IMR-90 (cell line): ENCODE measurements at regions not wholly inside any gene's neighbourhood (a gene's known extent, or its start where the extent isn't known, plus 50 kb on each side); places are given as distances from the start of the nearest gene placed in this dataset.

Source experiments
- ATAC-seq: fragments of 200-7000 bp; cut with Tn5 transposase; 2 replicates; pipeline ENCODE4 v1.9.1; 2020; ENCODE audit warnings: low read depth, mild to moderate bottlenecking, moderate library complexity
- BruUV-seq: library from RNA; stranded (reverse); fragments of 400-500 nt; replicated peaks from 2 replicates; lab custom pipeline; 2021; lab: Mats Ljungman, UMichigan
- CTCF ChIA-PET: fragments of 300-600 bp; formaldehyde crosslinking; extraction: SDS; loops from one replicate; lab custom pipeline; 2021; ENCODE audit warnings: antibody characterized with exemption; lab: Yijun Ruan, JAX
- POLR2A ChIA-PET: fragments of 300-600 bp; sonication (Branson Sonifier 250); formaldehyde crosslinking; loops from one replicate; lab custom pipeline; 2022; ENCODE audit warnings: antibody characterized with exemption; ENCODE audit not compliant: unreplicated experiment; lab: Charles Lee
- DNase-seq: peaks from one replicate; pipeline ENCODE4 v3.0.0; 2013
- H2AFZ ChIP-seq: replicated peaks from 2 replicates; pipeline ENCODE3; 2013; ENCODE audit warnings: low read length, mild to moderate bottlenecking; ENCODE audit not compliant: poor library complexity
- H2AK5ac ChIP-seq: 2 replicates; pipeline ENCODE4 v1.6.1; 2013; ENCODE audit warnings: low read depth, low read length, inconsistent platforms
- H2AK9ac ChIP-seq: replicated peaks from 2 replicates; pipeline ENCODE3; 2013; ENCODE audit warnings: mild to moderate bottlenecking, low read depth, low read length, moderate library complexity; ENCODE audit not compliant: poor library complexity
- H2BK120ac ChIP-seq: 2 replicates; pipeline ENCODE4 v1.6.1; 2013; ENCODE audit warnings: low read depth, low read length, inconsistent platforms
- H2BK15ac ChIP-seq: 3 replicates; pipeline ENCODE4 v1.6.1; 2013; ENCODE audit warnings: low read depth, low read length, inconsistent platforms
- H2BK20ac ChIP-seq: 2 replicates; pipeline ENCODE4 v1.6.1; 2013; ENCODE audit warnings: low read depth, mild to moderate bottlenecking, inconsistent platforms, low read length, moderate library complexity
- H2BK5ac ChIP-seq: 2 replicates; pipeline ENCODE4 v1.6.1; 2013; ENCODE audit warnings: mild to moderate bottlenecking, low read depth, low read length, inconsistent platforms; ENCODE audit not compliant: poor library complexity, severe bottlenecking
- H3K14ac ChIP-seq: replicated peaks from 2 replicates; pipeline ENCODE4 v1.6.1; 2013; ENCODE audit warnings: low read depth, low read length, inconsistent platforms
- H3K18ac ChIP-seq: 2 replicates; pipeline ENCODE4 v1.6.1; 2013; ENCODE audit warnings: low read depth, low read length, control low read depth
- H3K23ac ChIP-seq: 2 replicates; pipeline ENCODE4 v1.6.1; 2013; ENCODE audit warnings: low read depth, low read length, inconsistent platforms
- H3K27ac ChIP-seq: 2 replicates; pipeline ENCODE4 v1.5.1; 2013; ENCODE audit warnings: mild to moderate bottlenecking, control low read depth, low read length; ENCODE audit not compliant: insufficient read depth
- H3K27me3 ChIP-seq: 2 replicates; pipeline ENCODE4 v1.6.1; 2013; ENCODE audit warnings: low read length; ENCODE audit not compliant: control insufficient read depth, insufficient read depth
- H3K36me3 ChIP-seq: 2 replicates; pipeline ENCODE4 v1.6.1; 2013; ENCODE audit warnings: low read length, mixed read lengths; ENCODE audit not compliant: control insufficient read depth, insufficient read depth
- H3K4ac ChIP-seq: 2 replicates; pipeline ENCODE4 v1.6.1; 2013; ENCODE audit warnings: low read depth, low read length, inconsistent platforms
- H3K4me1 ChIP-seq: 2 replicates; pipeline ENCODE4 v1.6.1; 2013; ENCODE audit warnings: low read length, mixed read lengths; ENCODE audit not compliant: control insufficient read depth, insufficient read depth
- H3K4me2 ChIP-seq: 2 replicates; pipeline ENCODE4 v1.6.1; 2013; ENCODE audit warnings: low read depth, mild to moderate bottlenecking, control low read depth, low read length, moderate library complexity
- H3K4me3 ChIP-seq: 2 replicates; pipeline ENCODE4 v1.5.1; 2013; ENCODE audit warnings: low read depth, mild to moderate bottlenecking, control low read depth, low read length, moderate library complexity; ENCODE audit not compliant: insufficient read depth
- H3K56ac ChIP-seq: 2 replicates; pipeline ENCODE4 v1.6.1; 2013; ENCODE audit warnings: low read length, inconsistent platforms; ENCODE audit not compliant: insufficient read depth; ENCODE audit errors: extremely low read depth
- H3K79me1 ChIP-seq, 2 experiments: 2 replicates each; pipeline ENCODE4 v1.6.1; 2013; ENCODE audit warnings: low read length in 2 of 2, inconsistent platforms in 1 of 2, low read depth in 1 of 2
- H3K9ac ChIP-seq: 2 replicates; pipeline ENCODE4 v1.6.1; 2013; ENCODE audit warnings: low read depth, low read length, control low read depth
- H3K9me1 ChIP-seq: 2 replicates; pipeline ENCODE4 v1.6.1; 2013; ENCODE audit warnings: low read length, inconsistent platforms; ENCODE audit not compliant: insufficient read depth
- H3K9me3 ChIP-seq: 2 replicates; pipeline ENCODE4 v1.6.1; 2013; ENCODE audit warnings: low read length; ENCODE audit not compliant: control insufficient read depth, insufficient read depth
- H4K20me1 ChIP-seq: 2 replicates; pipeline ENCODE4 v1.6.1; 2013; ENCODE audit warnings: low read length, inconsistent platforms; ENCODE audit not compliant: insufficient read depth
- H4K5ac ChIP-seq: 2 replicates; pipeline ENCODE4 v1.6.1; 2013; ENCODE audit warnings: mild to moderate bottlenecking, low read depth, low read length, control low read depth
- H4K8ac ChIP-seq, 2 experiments: 2 replicates each; pipeline ENCODE4 v1.6.1; 2013; ENCODE audit warnings: low read depth in 2 of 2, low read length in 2 of 2, control low read depth in 1 of 2, inconsistent platforms in 1 of 2
- H4K91ac ChIP-seq: 2 replicates; pipeline ENCODE4 v1.6.1; 2013; ENCODE audit warnings: low read depth, low read length, inconsistent platforms; ENCODE audit not compliant: insufficient read depth
- BHLHE40 ChIP-seq: fragments of 150-350 bp; IDR thresholded peaks from 2 replicates; pipeline ENCODE4 v1.6.1; 2016; ENCODE audit warnings: mild to moderate bottlenecking, low read depth, low read length
- CEBPB ChIP-seq: IDR thresholded peaks from 2 replicates; pipeline ENCODE4 v1.6.1; 2012; ENCODE audit warnings: low read depth, low read length, improper control_type of control experiment
- CHD1 ChIP-seq: IDR thresholded peaks from 2 replicates; pipeline ENCODE4 v1.6.1; 2012; ENCODE audit warnings: low read depth, low read length, improper control_type of control experiment
- FOS ChIP-seq: fragments of 150-350 bp; IDR thresholded peaks from 2 replicates; pipeline ENCODE4 v1.6.1; 2016; ENCODE audit warnings: low read depth, low read length
- MAFK ChIP-seq: IDR thresholded peaks from 2 replicates; pipeline ENCODE4 v1.6.1; 2012; ENCODE audit warnings: low read depth, low read length, improper control_type of control experiment
- MAZ ChIP-seq: IDR thresholded peaks from 2 replicates; pipeline ENCODE4 v1.6.1; 2012; ENCODE audit warnings: low read depth, mild to moderate bottlenecking, low read length, improper control_type of control experiment, moderate library complexity, borderline replicate concordance
- MXI1 ChIP-seq: IDR thresholded peaks from 2 replicates; pipeline ENCODE4 v1.6.1; 2012; ENCODE audit warnings: low read depth, mild to moderate bottlenecking, low read length, moderate library complexity, borderline replicate concordance
- NFE2L2 ChIP-seq: fragments of 150-350 bp; IDR thresholded peaks from 2 replicates; pipeline ENCODE4 v1.6.1; 2016; ENCODE audit warnings: low read depth, mild to moderate bottlenecking, low read length
- POLR2A ChIP-seq: IDR thresholded peaks from 2 replicates; pipeline ENCODE4 v1.6.1; 2012; ENCODE audit warnings: mild to moderate bottlenecking, low read depth, low read length
- RAD21 ChIP-seq: IDR thresholded peaks from 2 replicates; pipeline ENCODE4 v1.6.1; 2012; ENCODE audit warnings: low read length, improper control_type of control experiment
- RCOR1 ChIP-seq: IDR thresholded peaks from 2 replicates; pipeline ENCODE4 v1.6.1; 2012; ENCODE audit warnings: mild to moderate bottlenecking, low read length, improper control_type of control experiment; ENCODE audit not compliant: insufficient replicate concordance
- SMC3 ChIP-seq: fragments of 150-350 bp; IDR thresholded peaks from 2 replicates; pipeline ENCODE4 v1.6.1; 2016; ENCODE audit warnings: low read depth, mild to moderate bottlenecking, antibody characterized with exemption, low read length, moderate library complexity
- WGBS, 2 experiments: methylation state at CpG; one replicate each; pipeline versions ENCODE4 v1.1.5 to v1.1.7; 2013; ENCODE audit warnings: missing lambda C conversion rate in 2 of 2; ENCODE audit not compliant: insufficient read length in 1 of 2; ENCODE audit errors: extremely low coverage in 2 of 2; 5-methylcytosine and 5-hydroxymethylcytosine counted together
- dilution Hi-C: fragments of 300-500 bp; cut with HindIII; formaldehyde crosslinking; loops from one replicate; pipeline ENCODE4 v1.14.3; 2018; ENCODE audit warnings: low sequenced_read_pairs; ENCODE audit not compliant: unreplicated experiment
- in situ Hi-C: fragments of 300-500 bp; cut with MboI; formaldehyde crosslinking; loops from 3 replicates; pipeline ENCODE4 v1.14.3; 2019; ENCODE audit warnings: low sequenced_read_pairs, inconsistent platforms, mixed read lengths
- intact Hi-C: fragments of 100-400 bp; cut with micrococcal nuclease; formaldehyde crosslinking; loops from 2 replicates; pipeline ENCODE4 v1.10.0; 2022
- TF ChIP-seq, protein P1 (sequence below): conservative IDR thresholded peaks from 2 replicates; pipeline ENCODE4 v1.5.1; 2012; ENCODE audit warnings: mild to moderate bottlenecking, low read depth, low read length, improper control_type of control experiment
- TF ChIP-seq, protein P2 (sequence below): fragments of 150-350 bp; IDR thresholded peaks from 2 replicates; pipeline ENCODE4 v1.6.1; 2017; ENCODE audit warnings: mild to moderate bottlenecking, antibody characterized with exemption, low read length, low read depth

GRCh38 chr6:150659046-150659763, 59.5 kb downstream of the PLEKHG1 start:
- Histone ChIP-seq H3K9me3 (no peaks in the 10 kb centered on the region), H3K9me1 (no peaks in the 10 kb centered on the region), H3K36me3 (no peaks in the 10 kb centered on the region), H2AK5ac (no peak overlapping the region), H2BK120ac (no peak overlapping the region), H3K14ac (no peak overlapping the region), H4K8ac (no peak overlapping the region), H2AK9ac (no peak overlapping the region), H4K91ac (no peak overlapping the region), H3K79me1 (no peaks in the 10 kb centered on the region), H3K4ac (no peak overlapping the region), H3K4me1 (no peaks in the 10 kb centered on the region), H2AFZ (no peak overlapping the region), H3K23ac (no peak overlapping the region), H2BK5ac (no peak overlapping the region), H3K56ac (no peak overlapping the region), H3K27me3 (no peaks in the 10 kb centered on the region), H3K4me2 (no peak overlapping the region), H3K27ac (no peak overlapping the region), H2BK20ac (no peak overlapping the region), H3K9ac (no peak overlapping the region), H2BK15ac (no peak overlapping the region), H4K5ac (no peak overlapping the region), H4K20me1 (no peaks in the 10 kb centered on the region), H3K4me3 (no peak overlapping the region), H3K18ac (no peak overlapping the region)
- dilution Hi-C loops (no loop called here), in situ Hi-C loops (no loop called here), intact Hi-C loops (no loop called here)
- WGBS, 2 experiments, result no CpG with 5 or more reads among the region's 6 CpGs
- POLR2A ChIA-PET, result no interaction called here
- DNase-seq, result no peak
- no peak for ATAC-seq
- TF ChIP-seq CEBPB, result no peak
- no peak for TF ChIP-seq FOS
- no peak for TF ChIP-seq CHD1
- TF ChIP-seq NFE2L2, result no peak
- TF ChIP-seq SMC3, result no peak
- TF ChIP-seq RAD21, result no peak
- TF ChIP-seq MAZ, result no peak
- TF ChIP-seq MAFK, result no peak
- TF ChIP-seq, protein P1, sequence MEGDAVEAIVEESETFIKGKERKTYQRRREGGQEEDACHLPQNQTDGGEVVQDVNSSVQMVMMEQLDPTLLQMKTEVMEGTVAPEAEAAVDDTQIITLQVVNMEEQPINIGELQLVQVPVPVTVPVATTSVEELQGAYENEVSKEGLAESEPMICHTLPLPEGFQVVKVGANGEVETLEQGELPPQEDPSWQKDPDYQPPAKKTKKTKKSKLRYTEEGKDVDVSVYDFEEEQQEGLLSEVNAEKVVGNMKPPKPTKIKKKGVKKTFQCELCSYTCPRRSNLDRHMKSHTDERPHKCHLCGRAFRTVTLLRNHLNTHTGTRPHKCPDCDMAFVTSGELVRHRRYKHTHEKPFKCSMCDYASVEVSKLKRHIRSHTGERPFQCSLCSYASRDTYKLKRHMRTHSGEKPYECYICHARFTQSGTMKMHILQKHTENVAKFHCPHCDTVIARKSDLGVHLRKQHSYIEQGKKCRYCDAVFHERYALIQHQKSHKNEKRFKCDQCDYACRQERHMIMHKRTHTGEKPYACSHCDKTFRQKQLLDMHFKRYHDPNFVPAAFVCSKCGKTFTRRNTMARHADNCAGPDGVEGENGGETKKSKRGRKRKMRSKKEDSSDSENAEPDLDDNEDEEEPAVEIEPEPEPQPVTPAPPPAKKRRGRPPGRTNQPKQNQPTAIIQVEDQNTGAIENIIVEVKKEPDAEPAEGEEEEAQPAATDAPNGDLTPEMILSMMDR, result no peak
- TF ChIP-seq, protein P2, sequence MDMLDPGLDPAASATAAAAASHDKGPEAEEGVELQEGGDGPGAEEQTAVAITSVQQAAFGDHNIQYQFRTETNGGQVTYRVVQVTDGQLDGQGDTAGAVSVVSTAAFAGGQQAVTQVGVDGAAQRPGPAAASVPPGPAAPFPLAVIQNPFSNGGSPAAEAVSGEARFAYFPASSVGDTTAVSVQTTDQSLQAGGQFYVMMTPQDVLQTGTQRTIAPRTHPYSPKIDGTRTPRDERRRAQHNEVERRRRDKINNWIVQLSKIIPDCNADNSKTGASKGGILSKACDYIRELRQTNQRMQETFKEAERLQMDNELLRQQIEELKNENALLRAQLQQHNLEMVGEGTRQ, result no peak
- no peak for TF ChIP-seq POLR2A
- no peak for TF ChIP-seq BHLHE40
- TF ChIP-seq RCOR1, result no peak
- TF ChIP-seq MXI1, result no peak
- CTCF ChIA-PET, result no interaction called here
- no TSS peak for BruUV-seq
